ENCODE measurements at regions not wholly inside any gene's neighbourhood (a gene's known extent, or its start where the extent isn't known, plus 50 kb on each side); places are given as distances from the start of the nearest gene placed in this dataset.

GRCh38 chrX:82675104-82675503, 833.0 kb upstream of the POU3F4 start:
- Histone ChIP-seq H3K79me2 (ENCODE audit: insufficient read depth) (no peaks in the 10 kb centered on the region), H3K27me3 (replicated peaks; ENCODE audit: insufficient read depth) (no peaks in the 10 kb centered on the region), H3K4me3 (no peak overlapping the region), H3K27ac (no peak overlapping the region), H3F3A (ENCODE audit: insufficient read depth) (no peaks in the 10 kb centered on the region), H3K4me1 (ENCODE audit: insufficient read depth) (no peaks in the 10 kb centered on the region), H3K9me3 (ENCODE audit: low read depth) (no peaks in the 10 kb centered on the region), H3K4me2 (ENCODE audit: unreplicated experiment) (no peak overlapping the region), H4K20me1 (ENCODE audit: insufficient read depth) (no peaks in the 10 kb centered on the region), H3K9me2 (ENCODE audit: insufficient read depth) (no peaks in the 10 kb centered on the region), H2AFZ (no peak overlapping the region), H3K36me3 (ENCODE audit: low read depth) (no peaks in the 10 kb centered on the region), H3K9ac (no peak overlapping the region)
- TF ChIP-seq EZH2 (IDR thresholded peaks at IDR 0.05; ENCODE audit: insufficient read depth, poor library complexity, severe bottlenecking): no peak
- no peak for TF ChIP-seq EZH2phosphoT487 (IDR thresholded peaks at IDR 0.05; ENCODE audit: insufficient read depth, low read depth)
- no peak for DNase-seq
- in situ Hi-C loops (cut with MboI): no loop called here

DNA sequence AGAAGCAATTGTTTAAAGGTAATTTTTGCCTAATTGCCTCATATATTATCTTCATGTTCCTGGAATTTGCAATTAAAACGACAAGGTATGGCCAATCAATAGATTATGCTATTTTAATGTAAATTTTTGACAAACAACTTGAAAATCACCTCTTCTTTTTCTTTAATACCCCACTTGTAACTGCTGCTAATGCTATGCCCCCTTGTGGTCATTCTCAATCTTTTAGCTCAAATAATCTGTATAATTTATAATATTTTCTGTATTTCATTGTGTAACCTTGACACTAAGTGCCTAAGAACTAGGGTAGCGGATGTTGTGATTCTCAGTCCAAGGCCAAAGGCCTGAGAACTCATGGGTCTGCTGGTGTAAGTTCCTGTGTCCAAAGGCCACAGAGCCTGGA, 831.7 kb upstream of the POU3F4 start:
- 11 to 12% methylated on average over 2 of the region's 2 CpGs for WGBS, 2 experiments (ENCODE audit: low coverage in 1 of 2, low lambda C conversion rate in 2 of 2, missing lambda C conversion rate in 2 of 2)
- Histone ChIP-seq H3K4me3 (no peak overlapping the region), H4K20me1 (ENCODE audit: insufficient read depth) (no peaks in the 10 kb centered on the region), H3K9ac (no peak overlapping the region), H2AFZ (no peak overlapping the region), H3K27me3 (replicated peaks; ENCODE audit: insufficient read depth) (no peaks in the 10 kb centered on the region), H3F3A (ENCODE audit: insufficient read depth) (no peaks in the 10 kb centered on the region), H3K9me2 (ENCODE audit: insufficient read depth) (no peaks in the 10 kb centered on the region), H3K4me2 (ENCODE audit: unreplicated experiment) (no peak overlapping the region), H3K36me3 (ENCODE audit: low read depth) (no peaks in the 10 kb centered on the region), H3K4me1 (ENCODE audit: insufficient read depth) (no peaks in the 10 kb centered on the region), H3K79me2 (ENCODE audit: insufficient read depth) (no peaks in the 10 kb centered on the region), H3K27ac (no peak overlapping the region), H3K9me3 (ENCODE audit: low read depth) (no peaks in the 10 kb centered on the region)
- peak; percentile 2 for DNase-seq
- TF ChIP-seq EZH2 (IDR thresholded peaks at IDR 0.05; ENCODE audit: insufficient read depth, poor library complexity, severe bottlenecking) (no peak), EZH2phosphoT487 (IDR thresholded peaks at IDR 0.05; ENCODE audit: insufficient read depth, low read depth) (no peak)
- in situ Hi-C loops (cut with MboI): no loop called here

GRCh38 chrX:82677286-82677685, 830.8 kb upstream of the POU3F4 start:
- Histone ChIP-seq H3K36me3 (ENCODE audit: low read depth) (no peaks in the 10 kb centered on the region), H3K9ac (no peak overlapping the region), H2AFZ (no peak overlapping the region), H3K4me1 (ENCODE audit: insufficient read depth) (no peaks in the 10 kb centered on the region), H3K4me3 (no peak overlapping the region), H4K20me1 (ENCODE audit: insufficient read depth) (no peaks in the 10 kb centered on the region), H3K4me2 (ENCODE audit: unreplicated experiment) (no peak overlapping the region), H3F3A (ENCODE audit: insufficient read depth) (no peaks in the 10 kb centered on the region), H3K9me2 (ENCODE audit: insufficient read depth) (no peaks in the 10 kb centered on the region), H3K9me3 (ENCODE audit: low read depth) (no peaks in the 10 kb centered on the region), H3K79me2 (ENCODE audit: insufficient read depth) (no peaks in the 10 kb centered on the region), H3K27me3 (replicated peaks; ENCODE audit: insufficient read depth) (no peaks in the 10 kb centered on the region), H3K27ac (no peak overlapping the region)
- WGBS, 2 experiments (ENCODE audit: low coverage in 1 of 2, low lambda C conversion rate in 2 of 2, missing lambda C conversion rate in 2 of 2): 14 to 16% methylated on average over 3 of the region's 3 CpGs
- DNase-seq: no peak
- TF ChIP-seq EZH2phosphoT487 (IDR thresholded peaks at IDR 0.05; ENCODE audit: insufficient read depth, low read depth) (no peak), EZH2 (IDR thresholded peaks at IDR 0.05; ENCODE audit: insufficient read depth, poor library complexity, severe bottlenecking) (no peak)
- in situ Hi-C loops (cut with MboI): no loop called here

DNA sequence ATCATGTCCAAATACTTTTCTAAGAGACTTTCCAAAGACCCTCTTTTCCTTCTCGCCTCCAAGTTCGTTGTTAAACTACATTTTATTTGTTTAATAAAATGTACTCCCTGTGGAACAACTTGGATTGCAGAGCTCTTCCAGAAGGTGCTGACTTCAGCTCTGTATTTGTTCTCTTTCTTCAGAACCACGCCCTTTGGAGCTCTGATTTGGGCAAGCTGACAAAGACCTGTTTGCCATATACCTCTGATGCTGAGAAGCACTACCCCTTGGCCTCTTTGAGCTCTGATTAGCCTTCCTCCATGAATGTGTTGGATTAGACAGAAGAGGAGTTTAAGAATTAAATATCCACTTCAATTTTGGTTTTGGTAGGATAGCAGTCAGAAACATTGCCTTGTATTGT, 815.1 kb upstream of the POU3F4 start:
- Histone ChIP-seq H3K9ac (no peak overlapping the region), H2AFZ (no peak overlapping the region), H3K9me3 (ENCODE audit: low read depth) (no peaks in the 10 kb centered on the region), H3K27me3 (replicated peaks; ENCODE audit: insufficient read depth) (no peaks in the 10 kb centered on the region), H3K4me2 (ENCODE audit: unreplicated experiment) (no peak overlapping the region), H3K27ac (no peak overlapping the region), H3F3A (ENCODE audit: insufficient read depth) (no peaks in the 10 kb centered on the region), H3K4me3 (no peak overlapping the region), H4K20me1 (ENCODE audit: insufficient read depth) (no peaks in the 10 kb centered on the region), H3K36me3 (ENCODE audit: low read depth) (no peaks in the 10 kb centered on the region), H3K4me1 (ENCODE audit: insufficient read depth) (no peaks in the 10 kb centered on the region), H3K9me2 (ENCODE audit: insufficient read depth) (no peaks in the 10 kb centered on the region), H3K79me2 (ENCODE audit: insufficient read depth) (no peaks in the 10 kb centered on the region)
- TF ChIP-seq EZH2 (IDR thresholded peaks at IDR 0.05; ENCODE audit: insufficient read depth, poor library complexity, severe bottlenecking) (no peak), EZH2phosphoT487 (IDR thresholded peaks at IDR 0.05; ENCODE audit: insufficient read depth, low read depth) (no peak)
- DNase-seq: no peak
- WGBS, 2 experiments (ENCODE audit: low coverage in 1 of 2, low lambda C conversion rate in 2 of 2, missing lambda C conversion rate in 2 of 2): 2 to 21% methylated on average over 2 to 3 of the region's 3 CpGs
- in situ Hi-C loops (cut with MboI): no loop called here

DNA sequence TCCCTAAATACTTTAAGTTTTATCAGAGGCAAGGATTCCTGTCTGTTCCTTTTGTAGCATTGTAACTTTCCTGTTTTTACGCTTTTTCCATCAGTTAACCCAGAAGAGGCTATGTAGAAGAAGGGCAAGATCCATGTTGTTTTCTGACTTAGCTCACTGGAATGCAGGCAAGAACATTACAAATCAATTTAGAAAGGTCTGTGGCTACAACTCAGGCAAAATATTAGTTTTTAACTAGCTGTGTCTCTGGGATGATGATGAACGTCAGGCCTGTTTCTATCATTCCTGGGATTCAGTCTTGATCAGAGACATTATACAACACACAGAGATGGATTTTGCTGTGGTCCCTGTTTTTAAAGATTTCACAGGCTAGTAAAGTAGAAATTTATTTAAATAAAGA, 813.0 kb upstream of the POU3F4 start:
- no peak for DNase-seq
- no peak overlapping the region for H3K4me3 ChIP-seq
- no peaks in the 10 kb centered on the region for H4K20me1 ChIP-seq (ENCODE audit: insufficient read depth)
- H3K4me2 ChIP-seq (ENCODE audit: unreplicated experiment): no peak overlapping the region
- H3K9me3 ChIP-seq (ENCODE audit: low read depth): no peaks in the 10 kb centered on the region
- in situ Hi-C loops (cut with MboI): no loop called here
- 15 to 33% methylated on average over 2 of the region's 2 CpGs for WGBS, 2 experiments (ENCODE audit: low coverage in 1 of 2, low lambda C conversion rate in 2 of 2, missing lambda C conversion rate in 2 of 2)
- H3F3A ChIP-seq (ENCODE audit: insufficient read depth): no peaks in the 10 kb centered on the region
- no peak overlapping the region for H3K9ac ChIP-seq
- H3K36me3 ChIP-seq (ENCODE audit: low read depth): no peaks in the 10 kb centered on the region
- no peaks in the 10 kb centered on the region for H3K27me3 ChIP-seq (replicated peaks; ENCODE audit: insufficient read depth)
- no peaks in the 10 kb centered on the region for H3K9me2 ChIP-seq (ENCODE audit: insufficient read depth)
- no peak overlapping the region for H2AFZ ChIP-seq
- H3K79me2 ChIP-seq (ENCODE audit: insufficient read depth): no peaks in the 10 kb centered on the region
- TF ChIP-seq EZH2 (IDR thresholded peaks at IDR 0.05; ENCODE audit: insufficient read depth, poor library complexity, severe bottlenecking) (no peak), EZH2phosphoT487 (IDR thresholded peaks at IDR 0.05; ENCODE audit: insufficient read depth, low read depth) (no peak)
- H3K27ac ChIP-seq: no peak overlapping the region
- H3K4me1 ChIP-seq (ENCODE audit: insufficient read depth): no peaks in the 10 kb centered on the region

All from GM23248 (cell line).